Activated T-helper 17 cell treated with anti-CD3 and anti-CD28 coated beads, Interleukin-2, amount 50 U/mL, for 72 hours (primary cell): ENCODE measurements at regions not wholly inside any gene's neighbourhood (a gene's known extent, or its start where the extent isn't known, plus 50 kb on each side); places are given as distances from the start of the nearest gene placed in this dataset.

Source experiments
- ATAC-seq: fragments of 150-1000 bp; cut with Tn5 transposase; replicated peaks from 2 replicates; pipeline ENCODE4 v1.10.0; 2021; ENCODE audit warnings: mild to moderate bottlenecking, moderate library complexity
- H3K27ac Mint-ChIP-seq: one replicate; pipeline ENCODE4 v1.8.0; 2022; ENCODE audit warnings: mixed read lengths
- H3K27me3 Mint-ChIP-seq: one replicate; pipeline ENCODE4 v1.8.0; 2022; ENCODE audit warnings: mixed read lengths
- H3K36me3 Mint-ChIP-seq: one replicate; pipeline ENCODE4 v1.8.0; 2022; ENCODE audit warnings: low read depth, mild to moderate bottlenecking, mixed read lengths
- H3K4me1 Mint-ChIP-seq: one replicate; pipeline ENCODE4 v1.8.0; 2022; ENCODE audit warnings: mixed read lengths
- H3K4me3 Mint-ChIP-seq: one replicate; pipeline ENCODE4 v1.8.0; 2022; ENCODE audit warnings: mild to moderate bottlenecking, mixed read lengths
- H3K9me3 Mint-ChIP-seq: one replicate; pipeline ENCODE4 v1.8.0; 2022; ENCODE audit warnings: mixed read lengths

DNA sequence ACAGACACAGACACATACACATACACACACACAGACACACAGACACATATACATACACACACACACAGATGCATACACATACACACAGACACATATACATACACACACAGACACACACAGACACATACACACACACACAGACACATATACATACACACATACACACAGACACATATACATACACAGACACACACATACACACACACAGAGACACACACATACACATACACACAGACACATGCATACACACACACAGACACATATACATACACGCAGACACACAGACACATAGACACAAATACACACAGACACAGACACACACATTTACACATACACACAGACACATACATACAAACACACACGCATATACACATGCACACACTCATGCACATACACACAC, 81.5 kb upstream of the ARL4C start:
- H3K4me3 Mint-ChIP-seq = no peak overlapping the region
- no peaks in the 10 kb centered on the region for H3K4me1 Mint-ChIP-seq
- no peak overlapping the region for H3K27ac Mint-ChIP-seq
- H3K9me3 Mint-ChIP-seq = no peaks in the 10 kb centered on the region
- no peaks in the 10 kb centered on the region for H3K36me3 Mint-ChIP-seq
- no peak for ATAC-seq
- H3K27me3 Mint-ChIP-seq = peaks cover 20% of the 10 kb centered on the region

DNA sequence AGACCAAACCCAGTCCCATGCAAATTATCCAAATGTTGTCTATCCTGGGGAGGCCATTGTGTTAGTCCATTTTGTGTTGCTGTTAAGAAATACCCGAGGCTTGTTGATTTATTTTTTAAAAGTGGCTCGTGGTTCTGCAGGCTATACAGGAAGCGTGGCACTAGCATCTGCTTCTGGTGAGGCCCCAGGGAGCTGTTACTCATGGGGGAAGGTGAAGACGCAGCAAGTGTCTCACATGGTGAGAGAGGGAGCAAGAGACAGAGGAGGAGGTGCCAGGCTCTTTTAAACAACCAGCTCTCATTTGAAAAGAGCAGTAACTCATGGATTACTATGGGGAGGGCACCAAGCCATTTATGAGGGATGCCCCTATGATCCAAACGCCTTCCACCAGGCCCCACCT, 80.3 kb upstream of the ARL4C start:
- Mint-ChIP-seq H3K4me3 (no peak overlapping the region), H3K4me1 (no peaks in the 10 kb centered on the region), H3K27ac (no peak overlapping the region), H3K9me3 (no peaks in the 10 kb centered on the region), H3K27me3 (peaks cover 18% of the 10 kb centered on the region), H3K36me3 (no peaks in the 10 kb centered on the region)
- ATAC-seq = no peak

DNA sequence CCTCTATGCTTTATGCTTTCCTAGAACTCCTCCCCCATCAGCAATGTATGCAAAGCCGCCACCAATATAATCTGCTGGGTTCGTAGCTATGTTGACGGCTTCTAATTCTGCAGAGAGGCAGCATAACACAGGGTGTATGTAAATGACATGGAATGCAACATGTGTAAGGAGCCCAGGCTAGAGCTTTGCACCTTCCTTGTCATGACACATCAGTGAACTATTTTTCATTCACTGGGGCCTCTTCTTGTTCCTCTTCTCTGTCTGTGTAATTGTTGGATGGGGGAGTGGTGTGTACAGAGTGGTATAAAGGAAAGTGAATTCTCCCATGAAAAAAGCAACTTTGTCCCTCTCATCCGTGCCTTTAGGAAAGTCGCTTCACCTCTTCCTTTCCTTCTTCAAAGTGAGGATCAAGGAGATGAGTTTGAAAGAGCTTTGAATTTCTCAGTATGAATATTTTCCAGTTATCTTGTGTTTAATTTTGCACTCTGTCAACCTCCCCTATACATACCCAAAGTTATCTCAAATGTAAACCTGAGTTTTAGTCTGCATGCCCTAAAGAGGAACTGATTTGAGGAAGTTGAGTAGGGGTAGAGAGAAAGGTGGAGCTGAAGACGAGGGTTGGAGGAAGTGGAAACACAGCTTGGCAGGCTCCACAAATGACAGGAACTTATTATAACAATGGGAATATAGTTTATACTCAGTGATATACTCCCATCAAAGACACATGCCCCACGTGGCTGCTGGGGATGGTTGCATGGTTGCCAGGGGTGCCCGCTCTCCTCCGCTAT, 74.9 kb upstream of the ARL4C start:
- Mint-ChIP-seq H3K27ac (no peak overlapping the region), H3K4me1 (no peaks in the 10 kb centered on the region), H3K9me3 (no peaks in the 10 kb centered on the region), H3K36me3 (no peaks in the 10 kb centered on the region), H3K4me3 (no peak overlapping the region), H3K27me3 (peaks cover 43% of the 10 kb centered on the region)
- no peak for ATAC-seq

DNA sequence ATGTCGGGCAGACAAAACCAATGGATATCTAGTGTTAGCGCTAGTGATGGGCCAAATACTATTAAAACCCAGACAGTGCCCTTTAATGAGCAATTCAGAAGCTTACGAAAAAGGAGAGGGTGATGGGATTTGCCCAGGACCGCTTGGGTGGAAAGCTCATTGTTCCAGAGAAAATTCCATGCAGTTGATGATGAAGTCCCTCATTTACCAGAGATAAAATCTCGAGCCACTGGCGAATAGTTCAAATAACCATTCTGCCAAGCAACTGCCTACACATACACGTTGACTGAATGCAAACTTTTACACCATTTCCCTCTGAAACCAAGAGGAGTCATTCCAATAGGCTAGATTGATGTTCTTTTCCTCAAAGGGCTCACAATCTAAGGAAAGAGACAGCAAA, 73.6 kb upstream of the ARL4C start:
- Mint-ChIP-seq H3K27me3 (peaks cover 45% of the 10 kb centered on the region), H3K4me1 (no peaks in the 10 kb centered on the region), H3K36me3 (no peaks in the 10 kb centered on the region), H3K4me3 (no peak overlapping the region), H3K27ac (no peak overlapping the region), H3K9me3 (no peaks in the 10 kb centered on the region)
- no peak for ATAC-seq

DNA sequence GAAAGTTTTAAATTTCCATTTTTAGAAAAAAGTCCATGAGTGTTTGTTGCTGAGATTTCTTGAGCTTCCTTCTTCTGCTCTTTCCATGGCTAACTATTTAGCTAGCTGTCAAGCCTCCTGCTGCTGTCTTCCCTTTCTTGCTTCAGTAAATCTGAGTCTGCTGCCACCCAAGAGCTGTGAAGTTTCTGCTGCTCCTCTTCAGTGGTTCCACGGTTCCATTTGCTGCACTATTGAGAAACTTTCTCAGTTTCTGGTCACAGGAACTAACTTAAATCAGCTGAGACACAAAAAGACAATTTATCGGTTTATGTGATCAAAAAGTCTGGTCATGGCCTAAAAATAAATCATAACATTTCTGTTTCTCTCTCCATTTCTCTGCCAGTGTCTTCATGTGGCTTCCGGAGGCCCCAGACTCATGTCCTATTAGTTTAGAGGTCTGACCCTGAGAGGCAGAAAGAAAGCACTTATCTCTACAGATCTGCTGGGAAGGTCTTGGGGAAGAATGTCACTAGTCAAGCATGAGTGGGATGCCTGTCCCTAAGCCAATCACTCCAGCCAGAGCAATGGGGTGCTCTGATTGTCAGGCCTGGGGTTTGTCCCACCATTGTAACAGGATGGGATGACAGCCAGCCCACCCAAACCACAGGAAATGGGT, 73.0 kb upstream of the ARL4C start:
- Mint-ChIP-seq H3K4me3 (no peak overlapping the region), H3K27me3 (peaks cover 45% of the 10 kb centered on the region), H3K9me3 (no peaks in the 10 kb centered on the region), H3K36me3 (no peaks in the 10 kb centered on the region), H3K27ac (no peak overlapping the region), H3K4me1 (no peaks in the 10 kb centered on the region)
- ATAC-seq = no peak

DNA sequence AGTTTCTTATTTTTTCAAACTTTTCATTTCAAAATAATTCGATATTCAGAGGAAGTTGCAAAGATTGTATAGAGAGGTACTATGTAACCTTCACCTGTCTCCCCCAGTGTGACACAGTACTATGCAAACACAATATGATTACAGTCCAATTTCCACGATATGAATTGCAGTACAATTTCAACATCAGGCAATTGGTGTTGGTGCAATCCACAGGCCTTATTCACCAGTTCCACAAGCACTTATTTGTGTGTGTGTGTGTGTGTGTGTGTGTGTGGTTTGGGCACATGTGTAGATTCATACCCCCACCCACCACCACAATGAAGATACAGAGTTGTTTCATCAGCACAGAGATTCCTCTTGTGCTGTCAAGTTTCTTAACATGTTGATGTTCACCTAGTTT, 69.7 kb upstream of the ARL4C start:
- Mint-ChIP-seq H3K4me3 (no peak overlapping the region), H3K4me1 (no peaks in the 10 kb centered on the region), H3K36me3 (no peaks in the 10 kb centered on the region), H3K9me3 (no peaks in the 10 kb centered on the region), H3K27me3 (peaks cover 27% of the 10 kb centered on the region), H3K27ac (no peak overlapping the region)
- ATAC-seq = no peak

DNA sequence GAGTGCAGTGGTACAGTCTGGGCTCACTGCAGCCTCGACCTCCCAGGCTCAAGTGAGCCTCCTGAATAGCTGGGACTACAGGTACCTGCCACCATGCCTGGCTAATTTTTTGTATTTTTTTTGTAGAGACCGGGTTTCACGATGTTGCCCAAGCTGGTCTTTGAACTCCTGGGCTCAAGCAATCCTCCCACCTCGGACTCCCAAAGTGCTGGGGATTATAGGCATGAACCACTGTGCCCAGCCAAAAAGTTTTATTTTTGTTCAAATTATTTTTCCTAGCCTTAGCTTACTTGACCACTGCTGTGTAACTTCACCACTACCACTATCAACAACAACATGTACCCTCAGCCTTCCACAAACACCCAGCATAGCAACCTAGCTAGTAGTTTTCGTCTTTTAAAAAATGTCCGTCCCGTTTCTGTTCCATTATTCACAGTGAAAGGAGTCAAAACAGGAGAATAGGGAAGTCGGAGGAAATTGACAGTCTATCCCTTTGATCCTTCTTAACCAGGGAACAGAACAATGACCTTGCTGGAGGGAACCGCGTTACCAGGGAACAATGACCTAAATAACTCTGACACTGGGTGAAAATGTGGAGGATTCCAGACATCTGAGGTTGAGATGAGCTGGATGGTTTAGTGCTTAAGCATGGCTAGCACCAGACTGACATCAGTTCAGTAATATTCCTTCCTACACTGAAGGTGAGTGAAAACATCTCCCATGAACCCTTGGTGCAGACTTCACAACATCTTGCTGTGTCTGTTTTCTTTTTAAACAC, 69.2 kb upstream of the ARL4C start:
- Mint-ChIP-seq H3K27ac (no peak overlapping the region), H3K9me3 (no peaks in the 10 kb centered on the region), H3K27me3 (peaks cover 23% of the 10 kb centered on the region), H3K4me3 (no peak overlapping the region), H3K36me3 (no peaks in the 10 kb centered on the region), H3K4me1 (no peaks in the 10 kb centered on the region)
- no peak for ATAC-seq

DNA sequence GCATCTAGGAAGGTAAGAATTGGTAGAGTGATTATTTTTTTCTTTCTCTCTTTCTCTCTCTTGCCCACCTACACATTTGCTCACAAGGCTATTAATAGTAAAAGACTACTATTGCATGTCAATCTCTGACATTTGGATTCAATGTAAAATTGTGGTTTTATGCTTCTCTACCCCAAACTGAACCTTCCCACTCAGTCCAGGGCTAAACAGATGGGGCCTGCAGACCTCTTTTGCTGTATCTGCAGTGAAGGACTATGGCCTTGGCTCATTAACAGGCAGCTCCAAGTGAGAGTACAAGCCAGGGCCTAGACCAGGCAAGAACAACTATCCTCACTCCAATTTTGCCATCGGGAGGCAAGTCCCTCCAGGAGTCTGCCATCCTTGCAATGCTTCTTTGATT, 68.3 kb upstream of the ARL4C start:
- Mint-ChIP-seq H3K9me3 (no peaks in the 10 kb centered on the region), H3K27me3 (peaks cover 17% of the 10 kb centered on the region), H3K27ac (no peak overlapping the region), H3K4me1 (no peaks in the 10 kb centered on the region), H3K36me3 (no peaks in the 10 kb centered on the region), H3K4me3 (no peak overlapping the region)
- no peak for ATAC-seq

DNA sequence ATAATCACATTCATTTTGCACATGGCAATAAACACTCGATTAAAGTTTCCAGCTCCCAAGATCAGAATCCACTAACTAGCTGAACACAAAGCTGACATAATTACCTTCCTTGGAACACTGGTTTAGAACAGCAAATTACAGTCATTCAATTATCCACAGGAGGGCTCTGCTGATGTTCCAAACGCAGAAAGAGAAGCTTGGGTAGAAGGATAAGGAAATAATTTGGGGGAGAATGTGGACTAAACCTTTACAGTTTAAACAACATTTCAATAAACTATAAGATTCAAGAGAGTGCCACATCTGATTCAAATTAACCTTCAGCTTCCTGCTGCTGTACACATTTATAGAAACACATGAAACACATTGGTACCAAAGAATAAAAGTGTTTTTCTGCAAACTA, 67.8 kb upstream of the ARL4C start:
- H3K4me3 Mint-ChIP-seq = no peak overlapping the region
- no peaks in the 10 kb centered on the region for H3K4me1 Mint-ChIP-seq
- no peaks in the 10 kb centered on the region for H3K9me3 Mint-ChIP-seq
- no peak overlapping the region for H3K27ac Mint-ChIP-seq
- H3K36me3 Mint-ChIP-seq = no peaks in the 10 kb centered on the region
- peaks cover 20% of the 10 kb centered on the region for H3K27me3 Mint-ChIP-seq
- no peak for ATAC-seq

DNA sequence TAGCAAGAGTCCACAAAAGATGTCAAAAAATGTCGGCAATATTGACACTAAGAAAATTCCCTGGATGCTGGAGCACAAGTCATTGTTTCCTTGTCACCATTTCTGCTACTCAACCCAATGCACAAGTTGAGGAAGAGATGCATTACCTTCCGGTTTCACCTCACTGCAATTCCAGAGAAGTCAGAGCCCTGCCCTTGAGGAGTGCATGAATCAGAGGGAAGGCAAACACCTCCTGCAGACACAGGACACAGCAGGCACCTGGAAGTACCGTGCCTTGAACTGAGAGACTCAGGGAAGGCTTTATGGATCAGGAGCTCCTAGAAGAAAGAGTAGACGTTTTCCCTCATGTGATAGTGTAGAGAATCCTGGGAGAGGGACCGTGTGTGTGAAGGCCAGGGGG, 62.7 kb upstream of the ARL4C start:
- ATAC-seq = no peak
- H3K9me3 Mint-ChIP-seq = peaks cover 4% of the 10 kb centered on the region
- peaks cover 8% of the 10 kb centered on the region for H3K27me3 Mint-ChIP-seq
- H3K4me1 Mint-ChIP-seq = no peaks in the 10 kb centered on the region
- H3K27ac Mint-ChIP-seq = no peak overlapping the region
- no peaks in the 10 kb centered on the region for H3K36me3 Mint-ChIP-seq
- H3K4me3 Mint-ChIP-seq = no peak overlapping the region

DNA sequence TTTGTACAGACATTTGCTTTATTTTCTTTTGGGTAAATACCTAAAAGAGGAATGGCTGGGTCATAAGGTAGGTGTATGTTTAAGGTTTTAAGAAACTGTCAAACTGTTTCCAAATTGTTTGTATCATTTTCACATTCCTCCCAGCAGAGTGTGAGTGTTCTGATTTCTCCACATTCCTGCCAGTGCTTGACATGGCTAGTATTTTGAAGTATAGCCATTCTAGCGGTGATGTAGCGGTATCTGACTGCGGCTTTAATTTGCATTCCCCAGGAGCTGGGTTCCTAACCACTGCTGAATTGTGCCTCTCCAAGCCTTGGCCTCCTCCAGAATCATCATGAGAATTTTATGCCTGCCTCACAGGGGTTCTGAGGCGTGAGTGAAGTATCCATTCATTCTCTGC, 61.8 kb upstream of the ARL4C start:
- no peak overlapping the region for H3K27ac Mint-ChIP-seq
- H3K4me3 Mint-ChIP-seq = no peak overlapping the region
- peaks cover 8% of the 10 kb centered on the region for H3K27me3 Mint-ChIP-seq
- no peak for ATAC-seq
- peaks cover 4% of the 10 kb centered on the region for H3K9me3 Mint-ChIP-seq
- no peaks in the 10 kb centered on the region for H3K36me3 Mint-ChIP-seq
- H3K4me1 Mint-ChIP-seq = no peaks in the 10 kb centered on the region

DNA sequence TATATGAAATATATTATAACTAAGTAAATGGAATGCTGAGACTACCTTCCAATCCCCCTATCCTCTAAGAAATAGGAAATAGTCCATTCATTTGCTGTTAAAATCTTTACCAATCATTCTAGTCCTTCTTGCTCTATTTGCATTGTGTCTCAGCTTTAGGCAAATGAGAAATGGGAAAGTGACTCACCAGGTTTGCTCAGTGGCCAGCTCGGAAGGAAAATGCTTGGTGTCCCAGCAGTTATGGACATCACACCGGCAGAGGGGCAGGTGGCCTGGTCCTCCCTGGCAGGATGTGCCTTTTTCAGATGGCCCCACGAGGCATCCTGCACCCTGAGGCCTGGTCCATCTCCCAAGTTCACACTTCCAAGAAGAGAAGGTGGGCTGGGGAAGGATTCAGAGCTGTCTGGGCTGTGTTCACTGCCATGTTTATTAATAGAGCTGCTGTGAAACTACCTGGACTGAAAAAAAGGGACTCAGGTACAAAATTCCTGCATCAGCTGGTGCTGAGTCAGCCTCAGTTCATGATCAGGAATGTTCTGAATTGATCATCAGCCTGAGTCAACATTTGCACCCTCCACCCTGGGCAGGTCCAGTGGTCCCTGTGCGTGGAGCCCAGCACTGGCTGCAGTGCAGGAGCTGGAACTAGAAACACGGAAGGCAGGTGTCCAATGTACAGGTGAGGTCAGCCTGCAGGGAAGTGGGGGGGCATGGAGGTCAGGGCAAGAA, 60.1 kb upstream of the ARL4C start:
- peaks cover 4% of the 10 kb centered on the region for H3K9me3 Mint-ChIP-seq
- ATAC-seq = no peak
- H3K4me3 Mint-ChIP-seq = no peak overlapping the region
- H3K27ac Mint-ChIP-seq = no peak overlapping the region
- H3K36me3 Mint-ChIP-seq = no peaks in the 10 kb centered on the region
- no peaks in the 10 kb centered on the region for H3K4me1 Mint-ChIP-seq
- peaks cover 8% of the 10 kb centered on the region for H3K27me3 Mint-ChIP-seq

DNA sequence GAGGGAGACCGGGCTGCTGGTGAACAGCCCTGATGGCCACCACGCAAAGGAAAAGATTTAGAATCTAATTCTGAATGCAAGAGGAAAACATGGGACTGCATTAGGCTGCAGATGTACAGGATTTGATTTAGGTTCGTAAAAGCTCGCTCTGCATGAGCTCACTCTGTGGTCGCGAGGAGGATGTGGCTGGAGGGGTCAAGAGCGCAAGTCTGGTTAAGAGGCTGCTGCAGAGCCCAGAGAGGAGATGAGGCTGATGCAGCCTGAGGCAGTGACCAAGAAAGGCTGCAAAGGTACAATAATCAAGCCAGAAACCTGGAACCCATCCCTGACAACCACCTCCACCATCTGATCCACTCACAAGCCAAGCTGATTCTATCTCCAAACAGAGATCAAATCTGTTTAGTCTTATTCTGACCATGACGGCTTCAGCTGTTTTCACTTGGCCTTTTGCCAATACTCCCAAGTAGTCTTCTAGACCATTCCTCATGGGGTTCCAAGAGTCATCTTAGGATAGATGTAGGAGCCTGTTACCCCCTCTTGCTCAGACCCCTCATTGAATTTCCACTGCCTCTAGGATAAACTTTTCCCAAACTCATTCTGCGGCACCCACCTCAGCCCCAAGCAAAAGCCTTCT, 58.9 kb upstream of the ARL4C start:
- Mint-ChIP-seq H3K9me3 (peaks cover 4% of the 10 kb centered on the region), H3K4me1 (no peaks in the 10 kb centered on the region), H3K4me3 (no peak overlapping the region), H3K27me3 (peaks cover 8% of the 10 kb centered on the region), H3K36me3 (no peaks in the 10 kb centered on the region), H3K27ac (no peak overlapping the region)
- ATAC-seq = no peak

DNA sequence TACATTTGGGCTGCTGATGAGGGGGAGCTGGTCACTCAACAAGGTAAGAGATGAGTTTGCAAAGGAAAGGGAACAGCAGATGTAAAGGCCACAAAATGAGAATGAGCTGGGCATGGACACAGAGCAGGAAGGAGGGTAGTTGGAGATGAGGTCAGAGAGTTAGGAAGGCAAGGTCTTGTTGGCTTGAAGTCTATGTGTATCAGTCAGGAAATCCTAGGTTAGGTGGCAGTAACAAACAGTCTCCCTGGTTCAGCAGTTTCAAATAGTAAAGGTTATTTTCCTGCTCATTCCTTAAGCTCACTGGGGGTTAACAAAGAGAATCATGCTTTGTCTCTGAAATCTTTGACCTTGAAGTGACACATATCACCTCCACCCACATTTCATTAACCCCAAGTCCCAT, 58.3 kb upstream of the ARL4C start:
- H3K27ac Mint-ChIP-seq = no peak overlapping the region
- H3K36me3 Mint-ChIP-seq = no peaks in the 10 kb centered on the region
- no peak overlapping the region for H3K4me3 Mint-ChIP-seq
- peaks cover 4% of the 10 kb centered on the region for H3K9me3 Mint-ChIP-seq
- H3K4me1 Mint-ChIP-seq = peaks cover 4% of the 10 kb centered on the region
- H3K27me3 Mint-ChIP-seq = peaks cover 10% of the 10 kb centered on the region
- no peak for ATAC-seq
